H1 (cell line): ENCODE measurements at regions not wholly inside any gene's neighbourhood (a gene's known extent, or its start where the extent isn't known, plus 50 kb on each side); places are given as distances from the start of the nearest gene placed in this dataset.

Experiments used
- CTCF ChIA-PET: fragments of 300-600 bp; sonication (Branson Sonifier 250); formaldehyde crosslinking; loops from one replicate; lab custom pipeline; 2021; ENCODE audit not compliant: partially characterized antibody; lab: Charles Lee
- POLR2A ChIA-PET: fragments of 300-600 bp; sonication (Branson Sonifier 250); formaldehyde crosslinking; loops from one replicate; lab custom pipeline; 2021; ENCODE audit warnings: inconsistent platforms; ENCODE audit not compliant: partially characterized antibody; lab: Charles Lee
- DNase-seq, 2 experiments: peaks; one replicate each; pipeline versions ENCODE4 v3.0.0 to v3.0.0-alpha.2; 2010 to 2022; ENCODE audit warnings: low spot score in 2 of 2, low read depth in 1 of 2, mixed read lengths in 1 of 2
- FAIRE-seq: peaks from 2 replicates; lab custom pipeline; 2011; peaks lifted over from hg19 to GRCh38; lab: Jason Lieb, UNC
- H2AFZ ChIP-seq: 2 replicates; pipeline ENCODE4 v1.8.1; 2012; ENCODE audit warnings: low read length, inconsistent platforms
- H2AK5ac ChIP-seq: 2 replicates; pipeline ENCODE4 v1.6.1; 2013; ENCODE audit warnings: low read depth, low read length
- H2BK120ac ChIP-seq: replicated peaks from 2 replicates; pipeline ENCODE3; 2013; ENCODE audit warnings: low read depth, low read length, inconsistent platforms
- H2BK12ac ChIP-seq: 2 replicates; pipeline ENCODE4 v1.6.1; 2013; ENCODE audit warnings: low read depth, low read length
- H2BK15ac ChIP-seq: 2 replicates; pipeline ENCODE4 v1.6.1; 2013; ENCODE audit warnings: low read length
- H2BK20ac ChIP-seq: 2 replicates; pipeline ENCODE4 v1.6.1; 2013; ENCODE audit warnings: low read length
- H2BK5ac ChIP-seq: 2 replicates; pipeline ENCODE4 v1.6.1; 2013; ENCODE audit warnings: low read depth, low read length
- H3K14ac ChIP-seq: 2 replicates; pipeline ENCODE4 v1.6.1; 2013; ENCODE audit warnings: inconsistent platforms; ENCODE audit not compliant: insufficient read length
- H3K18ac ChIP-seq: 2 replicates; pipeline ENCODE4 v1.6.1; 2013; ENCODE audit warnings: low read length; ENCODE audit errors: extremely low read depth
- H3K23ac ChIP-seq: 2 replicates; pipeline ENCODE4 v1.6.1; 2013; ENCODE audit warnings: inconsistent platforms; ENCODE audit not compliant: insufficient read length
- H3K23me2 ChIP-seq: 2 replicates; pipeline ENCODE4 v1.6.1; 2013; ENCODE audit warnings: low read depth, low read length
- H3K27ac ChIP-seq: 2 replicates; pipeline ENCODE4 v1.6.1; 2011; ENCODE audit warnings: low read depth, low read length, inconsistent platforms
- H3K27me3 ChIP-seq, 4 experiments: replicated peaks in 1 of 4; 1 replicate in 1 of 4; 2 replicates in 3 of 4; pipeline versions ENCODE4 v1.6.1 to v1.8.1; 2011 to 2013; ENCODE audit warnings: low read length in 3 of 4, mild to moderate bottlenecking in 3 of 4, inconsistent platforms in 2 of 4, mixed read lengths in 2 of 4, moderate library complexity in 1 of 4; ENCODE audit not compliant: control insufficient read depth in 3 of 4, insufficient read depth in 3 of 4; ENCODE audit errors: extremely low read depth in 1 of 4
- H3K36me3 ChIP-seq, 4 experiments: 2 replicates each; pipeline versions ENCODE4 v1.6.1 to v1.8.1; 2011 to 2013; ENCODE audit warnings: mild to moderate bottlenecking in 4 of 4, low read length in 3 of 4, moderate library complexity in 2 of 4, control low read depth in 1 of 4, inconsistent platforms in 1 of 4; ENCODE audit not compliant: insufficient read depth in 4 of 4, control insufficient read depth in 2 of 4
- H3K4ac ChIP-seq: replicated peaks from 2 replicates; pipeline ENCODE3; 2013; ENCODE audit warnings: low read length, low read depth, mixed read lengths, inconsistent platforms; ENCODE audit not compliant: insufficient read length
- H3K4me1 ChIP-seq, 4 experiments: replicated peaks in 1 of 4; 1 replicate in 1 of 4; 2 replicates in 3 of 4; pipeline versions ENCODE4 v1.6.1 to v1.8.1; 2011 to 2013; ENCODE audit warnings: low read length in 3 of 4, inconsistent platforms in 2 of 4, mixed read lengths in 1 of 4; ENCODE audit not compliant: insufficient read depth in 4 of 4, control insufficient read depth in 3 of 4
- H3K4me2 ChIP-seq, 2 experiments: 2 replicates each; pipeline versions ENCODE4 v1.6.1 to v1.8.1; 2011 to 2013; ENCODE audit warnings: low read depth in 2 of 2, low read length in 2 of 2, control low read depth in 1 of 2, inconsistent platforms in 1 of 2, mild to moderate bottlenecking in 1 of 2; ENCODE audit not compliant: insufficient read depth in 1 of 2
- H3K4me3 ChIP-seq, 4 experiments: fragments of 200-600, 300-600 bp in 1 of 4; sonication (generic), shearing (Covaris generic), sonication (Bioruptor Twin) in 1 of 4; 2 replicates each; pipeline versions ENCODE4 v1.5.1 to v1.8.1; 2011 to 2016; ENCODE audit warnings: low read length in 4 of 4, low read depth in 3 of 4, control low read depth in 2 of 4, inconsistent platforms in 2 of 4, mild to moderate bottlenecking in 2 of 4, mixed read lengths in 1 of 4, moderate library complexity in 1 of 4; ENCODE audit not compliant: insufficient read depth in 2 of 4; ENCODE audit errors: extremely low read depth in 1 of 4
- H3K56ac ChIP-seq: replicated peaks from 2 replicates; pipeline ENCODE3; 2013; ENCODE audit warnings: low read depth, mild to moderate bottlenecking, mixed read lengths, low read length, inconsistent platforms; ENCODE audit not compliant: insufficient read length
- H3K79me1 ChIP-seq: 2 replicates; pipeline ENCODE4 v1.6.1; 2013; ENCODE audit warnings: low read depth, low read length, control low read depth
- H3K79me2 ChIP-seq, 2 experiments: 2 replicates each; pipeline versions ENCODE4 v1.6.1 to v1.8.1; 2012 to 2013; ENCODE audit warnings: low read length in 2 of 2, mild to moderate bottlenecking in 2 of 2, inconsistent platforms in 1 of 2; ENCODE audit not compliant: insufficient read depth in 2 of 2, control insufficient read depth in 1 of 2
- H3K9ac ChIP-seq, 4 experiments: replicated peaks in 1 of 4; 1 replicate in 1 of 4; 2 replicates in 3 of 4; pipeline versions ENCODE4 v1.6.1 to v1.8.1; 2011 to 2013; ENCODE audit warnings: low read depth in 3 of 4, low read length in 3 of 4, control low read depth in 2 of 4, mild to moderate bottlenecking in 2 of 4, moderate library complexity in 2 of 4, inconsistent platforms in 1 of 4; ENCODE audit errors: extremely low read depth in 1 of 4
- H3K9me3 ChIP-seq, 2 experiments: 2 replicates each; pipeline versions ENCODE4 v1.6.1 to v1.8.1; 2012 to 2013; ENCODE audit warnings: mild to moderate bottlenecking in 2 of 2, moderate library complexity in 2 of 2, control low read depth in 1 of 2, inconsistent platforms in 1 of 2, low read depth in 1 of 2, low read length in 1 of 2, mixed read lengths in 1 of 2; ENCODE audit not compliant: insufficient read depth in 2 of 2
- H4K20me1 ChIP-seq, 2 experiments: replicated peaks in 1 of 2; 2 replicates each; pipeline versions ENCODE3 to v1.8.1; 2011 to 2013; ENCODE audit warnings: inconsistent platforms in 2 of 2, low read length in 2 of 2, mild to moderate bottlenecking in 1 of 2; ENCODE audit not compliant: insufficient read depth in 2 of 2, control insufficient read depth in 1 of 2
- H4K5ac ChIP-seq: 2 replicates; pipeline ENCODE4 v1.6.1; 2013; ENCODE audit warnings: low read length, low read depth, mixed read lengths, inconsistent platforms; ENCODE audit not compliant: insufficient read length
- H4K8ac ChIP-seq: 2 replicates; pipeline ENCODE4 v1.8.0; 2013; ENCODE audit warnings: mild to moderate bottlenecking, moderate library complexity, low read length, inconsistent platforms; ENCODE audit not compliant: insufficient read depth; ENCODE audit errors: extremely low read depth
- H4K91ac ChIP-seq: replicated peaks from 2 replicates; pipeline ENCODE3; 2013; ENCODE audit warnings: low read length, mixed read lengths, inconsistent platforms; ENCODE audit not compliant: insufficient read length
- ATF3 ChIP-seq: IDR thresholded peaks from 2 replicates; pipeline ENCODE4 v1.6.1; 2011; ENCODE audit warnings: low read depth, mild to moderate bottlenecking, low read length; ENCODE audit not compliant: insufficient read depth
- BACH1 ChIP-seq: IDR thresholded peaks from 2 replicates; pipeline ENCODE4 v1.6.1; 2012; ENCODE audit warnings: low read length, improper control_type of control experiment
- BCL11A ChIP-seq, 2 experiments: IDR thresholded peaks; one replicate each; pipeline ENCODE4 v1.6.1; 2011; ENCODE audit warnings: low read depth in 2 of 2, low read length in 2 of 2, mild to moderate bottlenecking in 2 of 2
- CEBPB ChIP-seq: IDR thresholded peaks from 2 replicates; pipeline ENCODE4 v1.6.1; 2012; ENCODE audit warnings: low read depth, low read length
- E2F6 ChIP-seq: IDR thresholded peaks from 2 replicates; pipeline ENCODE4 v1.6.1; 2012; ENCODE audit warnings: inconsistent platforms
- FOSL1 ChIP-seq: IDR thresholded peaks from 2 replicates; pipeline ENCODE4 v1.6.1; 2011; ENCODE audit warnings: mild to moderate bottlenecking, low read depth, low read length, moderate library complexity; ENCODE audit not compliant: insufficient read depth
- KDM1A ChIP-seq: fragments of 200-600, 300-600 bp; sonication (generic); IDR thresholded peaks from 2 replicates; pipeline ENCODE4 v1.7.1; 2016; ENCODE audit warnings: mild to moderate bottlenecking, low read length, borderline replicate concordance
- RBBP5 ChIP-seq: IDR thresholded peaks from 2 replicates; pipeline ENCODE4 v1.7.1; 2012; ENCODE audit warnings: low read depth, mild to moderate bottlenecking, inconsistent platforms, low read length, moderate library complexity, borderline replicate concordance
- RNF2 ChIP-seq: fragments of 200-900, 300-1000 bp; sonication (generic); IDR thresholded peaks from 2 replicates; pipeline ENCODE4 v1.7.1; 2016; ENCODE audit warnings: borderline replicate concordance, low read depth, mild to moderate bottlenecking, antibody characterized with exemption, low read length; ENCODE audit not compliant: poor library complexity, severe bottlenecking; ENCODE audit errors: missing control alignments
- RXRA ChIP-seq: IDR thresholded peaks from 2 replicates; pipeline ENCODE4 v1.6.1; 2011; ENCODE audit warnings: low read depth, mild to moderate bottlenecking, low read length, moderate library complexity; ENCODE audit not compliant: insufficient read depth
- TEAD4 ChIP-seq: IDR thresholded peaks from 2 replicates; pipeline ENCODE4 v1.6.1; 2012; ENCODE audit warnings: low read depth, low read length, inconsistent platforms, mixed read lengths
- WGBS, 2 experiments: shearing (Covaris generic) in 1 of 2; methylation state at CpG; one replicate each; pipeline versions ENCODE4 v1.1.6 to v1.1.7; 2013 to 2015; ENCODE audit warnings: low lambda C conversion rate in 2 of 2, mixed read lengths in 2 of 2, inconsistent platforms in 1 of 2, low coverage in 1 of 2, missing lambda C conversion rate in 1 of 2; ENCODE audit not compliant: insufficient replicate concordance in 2 of 2, insufficient coverage in 1 of 2, insufficient read length in 1 of 2; ENCODE audit errors: extremely low coverage in 1 of 2, missing lambda C conversion rate in 1 of 2; 5-methylcytosine and 5-hydroxymethylcytosine counted together

GRCh38 chr7:39890411-39890810 is 59.6 kb upstream of the CDK13 start:
- Histone ChIP-seq H3K4me2 (no peak overlapping the region), H3K79me2 (no peaks in the 10 kb centered on the region), H4K20me1 (no peaks in the 10 kb centered on the region), H3K36me3 (no peaks in the 10 kb centered on the region), H2BK12ac (no peak overlapping the region), H2BK120ac (no peak overlapping the region), H3K23me2 (no peaks in the 10 kb centered on the region), H3K9ac (no peak overlapping the region), H3K79me1 (no peaks in the 10 kb centered on the region), H4K5ac (no peak overlapping the region), H3K9me3 (no peaks in the 10 kb centered on the region), H2BK5ac (no peak overlapping the region), H3K18ac (no peak overlapping the region), H2BK15ac (no peak overlapping the region), H3K4ac (no peak overlapping the region), H3K23ac (no peak overlapping the region), H3K56ac (no peak overlapping the region), H2BK20ac (no peak overlapping the region), H3K14ac (no peak overlapping the region), H4K8ac (no peak overlapping the region), H4K91ac (no peak overlapping the region), H3K4me3 (no peak overlapping the region), H3K4me1 (peaks cover 0 to 2% (median 0%) of the 10 kb centered on the region in 4 experiments; a peak in 2 of 7 replicates), H3K27me3 (no peaks in the 10 kb centered on the region), H3K27ac (no peak overlapping the region), H2AFZ (no peak overlapping the region), H2AK5ac (no peak overlapping the region)
- ChIA-PET CTCF (interaction anchor here (0.6 kb wide), 1 partner anchor 11 kb away, joined by 3 read pairs; no protein-coding TSS in a partner anchor), POLR2A (no interaction called here)
- 100% methylated on average over 4 of the region's 4 CpGs; no CpG with 5 or more reads in 1 of the 2 experiments for WGBS, 2 experiments
- no peak for FAIRE-seq
- no peak for DNase-seq
- TF ChIP-seq KDM1A (no peak), BCL11A (IDR thresholded peaks at IDR 0.05; ENCODE audit: low read depth in 2 of 2, low read length in 2 of 2) (no peak), E2F6 (no peak), FOSL1 (no peak), RNF2 (no peak), RXRA (no peak), CEBPB (no peak), TEAD4 (no peak), RBBP5 (no peak), BACH1 (no peak), ATF3 (no peak)
